ENCODE measurements at regions not wholly inside any gene's neighbourhood (a gene's known extent, or its start where the extent isn't known, plus 50 kb on each side); places are given as distances from the start of the nearest gene placed in this dataset.

GRCh38 chr12:77767335-77767734 lies 63.4 kb upstream of the NAV3 start:
- no peaks in the 10 kb centered on the region for H3K27me3 Mint-ChIP-seq
- H3K36me3 Mint-ChIP-seq, result no peaks in the 10 kb centered on the region
- no peak for TF ChIP-seq CTCF (conservative IDR thresholded peaks at IDR 0.05)
- no peaks in the 10 kb centered on the region for H3K9me3 Mint-ChIP-seq
- H3K27ac Mint-ChIP-seq, result no peak overlapping the region
- H3K4me3 Mint-ChIP-seq, result no peak overlapping the region
- H3K4me1 Mint-ChIP-seq (ENCODE audit: unreplicated experiment), result peaks cover 9% of the 10 kb centered on the region
- no peak for DNase-seq (ENCODE audit: extremely low spot score, unreplicated experiment)

DNA sequence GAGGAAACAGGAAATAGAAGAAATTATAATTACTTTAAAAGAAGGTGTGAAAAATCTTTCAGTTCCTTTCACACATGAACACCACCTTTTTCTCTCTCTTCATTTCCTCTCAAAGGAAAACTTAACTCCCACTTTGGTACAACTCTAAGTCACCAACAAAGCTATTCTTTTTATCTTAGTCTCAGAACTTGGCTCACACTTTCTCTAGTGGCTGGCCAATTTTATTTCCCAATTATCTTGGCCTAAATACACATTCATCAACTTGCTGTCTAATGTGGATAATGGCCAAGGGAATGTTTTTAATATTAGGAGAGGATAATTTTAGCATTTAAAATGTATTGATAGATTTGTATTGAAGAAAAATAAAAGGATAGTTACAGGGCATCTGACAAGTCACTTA lies 64.5 kb upstream of the NAV3 start:
- DNase-seq (ENCODE audit: extremely low spot score, unreplicated experiment), result no peak
- Mint-ChIP-seq H3K27ac (no peak overlapping the region), H3K4me1 (ENCODE audit: unreplicated experiment) (peaks cover 9% of the 10 kb centered on the region), H3K4me3 (no peak overlapping the region), H3K36me3 (no peaks in the 10 kb centered on the region), H3K9me3 (no peaks in the 10 kb centered on the region), H3K27me3 (no peaks in the 10 kb centered on the region)
- no peak for TF ChIP-seq CTCF (conservative IDR thresholded peaks at IDR 0.05)

DNA sequence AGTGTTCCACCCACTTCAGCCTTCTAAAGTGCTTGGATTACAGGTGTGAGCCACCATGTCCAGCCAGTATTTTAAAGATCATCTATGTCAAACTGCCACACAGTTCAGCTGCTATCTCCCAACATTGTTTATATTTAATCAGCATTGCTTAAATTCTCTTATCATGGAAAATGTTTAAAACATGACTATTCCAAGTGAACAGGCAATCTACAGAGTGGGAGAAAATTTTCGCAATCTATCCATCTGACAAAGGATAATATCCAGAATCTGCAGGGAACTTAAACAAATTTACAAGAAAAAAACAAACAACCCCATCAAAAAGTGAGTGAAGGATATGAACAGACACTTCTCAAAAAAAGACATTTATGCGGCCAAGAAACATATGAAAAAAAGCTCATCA lies 69.4 kb upstream of the NAV3 start:
- Mint-ChIP-seq H3K9me3 (no peaks in the 10 kb centered on the region), H3K4me1 (ENCODE audit: unreplicated experiment) (peaks cover 9% of the 10 kb centered on the region), H3K27ac (no peak overlapping the region), H3K27me3 (no peaks in the 10 kb centered on the region), H3K4me3 (no peak overlapping the region), H3K36me3 (no peaks in the 10 kb centered on the region)
- TF ChIP-seq CTCF (conservative IDR thresholded peaks at IDR 0.05), result no peak
- DNase-seq (ENCODE audit: extremely low spot score, unreplicated experiment), result no peak

DNA sequence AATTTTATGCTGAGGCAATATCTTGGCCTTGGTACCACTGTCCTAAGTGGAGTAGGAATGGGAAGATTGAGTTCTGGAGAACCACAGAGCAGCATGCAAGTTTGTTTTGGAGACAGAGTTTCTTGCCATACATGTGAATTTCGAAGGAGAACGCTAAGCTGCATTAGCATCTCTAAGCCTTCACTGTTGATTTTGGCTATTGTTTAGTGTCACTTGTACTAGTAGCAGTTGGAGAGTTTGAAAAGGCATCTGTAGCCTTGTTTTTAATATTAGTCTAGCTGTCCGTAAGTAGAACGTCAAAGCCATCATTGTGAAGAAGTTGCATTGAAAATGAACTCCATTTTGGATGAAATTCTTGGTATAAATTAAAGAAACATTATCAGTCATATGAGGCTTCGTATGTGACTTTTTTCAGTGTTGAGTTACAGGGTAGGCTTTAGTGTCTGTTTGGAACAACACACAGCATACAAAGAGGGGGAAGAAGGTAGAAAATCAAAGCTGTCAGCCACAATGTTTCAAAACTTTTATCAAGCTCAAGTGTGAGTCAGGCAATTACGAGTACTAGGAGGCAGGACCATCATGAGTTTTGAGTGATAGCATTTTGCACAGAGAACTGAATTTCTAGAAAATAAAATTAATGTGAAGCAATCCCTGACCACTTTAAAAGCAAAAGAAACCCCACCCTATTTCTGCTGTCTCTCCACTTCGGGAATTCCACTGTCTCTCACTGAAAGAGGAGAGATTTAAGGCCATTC lies 70.2 kb upstream of the NAV3 start:
- no peak overlapping the region for H3K4me3 Mint-ChIP-seq
- H3K36me3 Mint-ChIP-seq, result no peaks in the 10 kb centered on the region
- no peak overlapping the region for H3K27ac Mint-ChIP-seq
- no peaks in the 10 kb centered on the region for H3K27me3 Mint-ChIP-seq
- H3K4me1 Mint-ChIP-seq (ENCODE audit: unreplicated experiment), result peaks cover 4% of the 10 kb centered on the region
- no peaks in the 10 kb centered on the region for H3K9me3 Mint-ChIP-seq
- TF ChIP-seq CTCF (conservative IDR thresholded peaks at IDR 0.05), result no peak
- DNase-seq (ENCODE audit: extremely low spot score, unreplicated experiment), result no peak

DNA sequence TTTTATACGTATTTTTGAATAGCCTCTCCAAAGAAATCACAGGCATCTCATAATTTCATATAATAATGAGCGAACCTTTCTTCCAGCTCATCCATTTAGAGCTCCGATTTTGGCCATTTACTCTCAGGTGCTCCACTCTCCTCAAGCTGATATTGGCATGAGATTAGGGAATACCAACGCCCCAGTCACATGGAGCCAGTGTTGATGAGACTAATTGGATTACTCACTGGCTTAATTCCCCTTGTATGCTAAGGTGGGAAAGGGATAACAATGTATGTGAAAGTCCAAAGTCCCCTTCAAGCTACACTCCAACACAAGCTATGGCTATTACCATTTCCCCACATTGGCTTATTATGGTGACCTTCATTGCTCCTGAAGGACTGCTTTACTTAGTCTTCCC lies 76.6 kb upstream of the NAV3 start:
- no peak overlapping the region for H3K4me3 Mint-ChIP-seq
- DNase-seq (ENCODE audit: extremely low spot score, unreplicated experiment), result no peak
- no peak overlapping the region for H3K27ac Mint-ChIP-seq
- H3K27me3 Mint-ChIP-seq, result no peaks in the 10 kb centered on the region
- no peaks in the 10 kb centered on the region for H3K9me3 Mint-ChIP-seq
- TF ChIP-seq CTCF (conservative IDR thresholded peaks at IDR 0.05), result no peak
- H3K36me3 Mint-ChIP-seq, result no peaks in the 10 kb centered on the region
- H3K4me1 Mint-ChIP-seq (ENCODE audit: unreplicated experiment), result no peaks in the 10 kb centered on the region
